ENCODE measurements at regions not wholly inside any gene's neighbourhood (a gene's known extent, or its start where the extent isn't known, plus 50 kb on each side); places are given as distances from the start of the nearest gene placed in this dataset.
"Not testable (repeated sequence)": the region's sequence is repeated elsewhere in the genome, so short reads cannot be mapped to it uniquely, and the experiment has no call there.

DNA sequence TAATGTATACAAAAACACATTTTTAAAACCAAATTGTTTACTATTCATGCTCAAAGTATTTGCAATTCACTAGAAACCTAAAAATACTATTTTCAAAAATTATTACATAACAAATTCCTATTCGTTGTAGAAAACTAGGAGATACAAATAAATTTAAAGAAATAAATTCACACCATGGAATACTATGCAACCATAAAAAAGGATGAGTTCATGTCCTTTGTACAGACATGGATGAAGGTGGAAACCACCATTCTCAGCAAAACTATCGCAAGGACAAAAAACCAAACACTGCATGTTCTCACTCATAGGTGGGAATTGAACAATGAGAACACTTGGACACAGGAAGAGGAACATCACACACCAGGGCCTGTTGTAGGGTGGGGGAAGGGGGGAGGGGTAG is 201.2 kb upstream of the MCHR2 start:
- DNase-seq; intact Hi-C loops (cut with DNase I); ATAC-seq: not testable (repeated sequence)

DNA sequence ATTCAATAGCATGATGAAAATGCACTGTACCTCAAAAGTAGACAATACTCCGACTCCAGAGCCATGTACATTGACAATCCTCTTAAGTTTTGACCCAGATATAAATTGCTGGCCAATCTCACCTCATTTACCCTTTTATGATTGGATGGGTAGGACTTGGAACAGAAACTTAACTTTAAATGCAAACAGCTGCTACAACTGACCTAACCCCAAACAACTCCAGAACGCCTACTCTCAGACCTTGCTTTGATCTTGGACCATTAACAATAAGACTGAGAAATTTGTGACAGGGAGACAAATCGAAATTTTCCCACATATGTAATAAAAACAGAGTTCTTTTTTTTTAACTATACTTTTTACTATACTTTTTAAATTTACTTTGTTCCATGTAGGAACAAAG is 200.5 kb upstream of the MCHR2 start:
- DNase-seq: no peak
- intact Hi-C loops (cut with DNase I): no loop called here
- no peak for ATAC-seq

DNA sequence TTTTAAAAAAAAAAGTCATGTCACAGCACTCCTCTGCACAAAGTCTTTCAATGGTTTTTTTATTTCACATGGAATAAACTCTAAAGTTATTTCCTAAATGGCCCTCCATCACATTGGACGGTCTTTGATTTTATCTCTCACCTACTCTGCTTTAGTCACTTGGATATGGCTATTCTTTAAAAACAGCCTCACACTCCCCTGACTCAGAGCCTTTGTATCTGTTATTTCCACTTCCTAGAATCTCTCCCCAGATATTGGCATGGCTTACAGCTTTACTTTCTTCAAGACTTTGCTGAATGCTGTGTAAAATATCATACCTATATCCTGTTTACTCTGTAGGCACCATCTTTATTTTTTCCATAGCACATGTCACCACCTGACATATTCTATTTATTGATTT is 194.7 kb upstream of the MCHR2 start:
- intact Hi-C loops (cut with DNase I): no loop called here
- ATAC-seq: no peak
- no peak for DNase-seq

DNA sequence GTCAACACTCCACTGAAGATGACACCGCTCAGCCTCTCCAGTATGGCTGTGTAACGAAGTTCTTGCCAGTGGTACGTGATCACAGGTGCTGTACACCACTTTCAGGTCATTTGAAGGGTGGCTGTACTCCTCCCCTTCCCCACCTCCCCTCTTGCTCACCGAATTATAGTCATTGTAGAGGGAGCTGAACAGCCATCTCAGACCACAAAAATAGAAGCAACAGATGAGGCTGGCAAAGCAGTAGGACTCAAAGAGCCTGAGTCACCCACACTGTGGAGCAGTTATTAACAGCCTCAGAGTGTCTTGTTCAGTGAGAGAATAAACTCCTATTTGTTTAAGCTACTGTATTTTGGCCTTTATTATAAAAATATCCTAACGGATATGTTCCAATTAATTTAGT is 192.5 kb upstream of the MCHR2 start:
- no peak for ATAC-seq
- intact Hi-C loops (cut with DNase I): no loop called here

DNA sequence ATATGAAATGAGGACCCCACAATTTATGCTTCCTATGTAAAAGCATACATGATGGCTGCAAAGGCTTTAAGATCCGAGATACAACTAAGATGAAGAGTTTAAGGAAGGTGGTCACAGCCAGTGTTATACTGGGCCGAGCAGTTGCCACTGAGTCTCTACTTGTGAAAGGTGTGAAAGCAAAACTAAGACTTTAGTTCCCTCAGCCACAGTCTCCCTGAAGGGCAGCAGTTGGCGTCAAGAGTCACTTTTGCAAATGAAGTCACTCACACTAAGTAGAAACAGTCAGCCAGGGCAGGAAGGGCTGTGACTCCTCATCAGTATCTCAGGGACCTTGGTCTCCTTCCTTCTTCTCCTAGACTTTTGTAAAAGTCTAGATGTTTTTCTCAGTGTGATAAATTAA is 191.6 kb upstream of the MCHR2 start:
- ATAC-seq (no peak), DNase-seq (no peak)
- intact Hi-C loops (cut with DNase I): no loop called here

More for the DNA sequence above, 192.5 kb upstream of the MCHR2 start:
- DNase-seq: no peak

DNA sequence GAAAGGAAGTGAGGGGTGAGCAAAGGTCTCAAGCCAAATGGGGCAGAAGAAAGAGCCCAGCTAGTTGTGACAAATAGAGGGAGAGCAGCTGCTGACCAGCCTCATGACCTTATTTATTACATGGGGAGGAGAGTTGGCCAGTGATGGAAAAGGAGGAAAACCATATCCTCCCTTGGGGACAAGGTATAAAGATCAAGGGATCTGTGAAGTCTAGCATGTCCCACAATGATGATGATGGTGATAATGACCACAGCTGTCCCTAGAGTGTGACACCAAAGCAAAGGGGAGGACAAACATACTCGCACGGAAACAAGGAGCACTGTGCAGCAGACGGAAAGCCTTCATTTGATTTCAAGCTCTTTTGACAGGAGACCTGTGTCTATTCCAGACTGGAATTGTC is 190.4 kb upstream of the MCHR2 start:
- ATAC-seq (no peak), DNase-seq (no peak)
- intact Hi-C loops (cut with DNase I): no loop called here

DNA sequence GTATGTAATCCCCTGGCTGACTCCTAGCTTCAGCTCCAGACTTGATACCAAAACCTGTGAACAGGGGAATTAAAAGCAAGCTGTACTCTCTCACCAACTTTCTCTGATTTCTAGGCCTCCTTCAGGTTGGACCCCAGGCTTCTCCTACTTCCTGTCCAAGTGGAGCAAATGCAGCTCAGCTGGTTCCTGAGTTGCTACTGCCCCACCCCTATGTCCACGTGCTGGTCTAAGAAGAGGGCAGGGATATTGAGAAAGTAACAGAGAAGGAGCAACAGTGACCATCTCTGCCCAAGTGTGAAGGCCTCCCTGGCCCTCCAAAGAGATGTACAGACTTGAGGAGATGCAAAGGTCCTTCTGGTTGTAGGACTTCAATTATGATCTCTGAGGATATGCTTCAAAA is 188.3 kb upstream of the MCHR2 start:
- DNase-seq: no peak
- no peak for ATAC-seq
- intact Hi-C loops (cut with DNase I): no loop called here

DNA sequence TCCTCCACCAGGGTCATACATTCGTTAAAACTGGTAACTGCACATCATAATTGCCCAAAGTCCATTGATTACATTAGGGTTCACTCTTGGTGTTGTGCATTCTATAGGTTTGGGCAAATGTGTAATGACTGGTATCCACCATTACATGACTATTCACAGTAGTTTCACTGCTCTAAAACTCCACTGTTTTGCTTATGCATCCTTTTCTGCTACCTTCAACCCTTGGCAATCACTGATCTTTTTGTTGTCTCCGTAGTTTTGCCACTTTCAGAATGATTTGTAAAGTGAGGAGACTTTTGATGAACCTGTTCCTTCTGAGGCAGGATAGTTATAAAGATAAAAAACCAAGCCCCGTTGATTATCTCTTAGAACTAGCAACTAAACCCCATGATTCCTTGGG is 187.3 kb upstream of the MCHR2 start:
- ATAC-seq (no peak), DNase-seq (no peak)
- intact Hi-C loops (cut with DNase I): no loop called here

DNA sequence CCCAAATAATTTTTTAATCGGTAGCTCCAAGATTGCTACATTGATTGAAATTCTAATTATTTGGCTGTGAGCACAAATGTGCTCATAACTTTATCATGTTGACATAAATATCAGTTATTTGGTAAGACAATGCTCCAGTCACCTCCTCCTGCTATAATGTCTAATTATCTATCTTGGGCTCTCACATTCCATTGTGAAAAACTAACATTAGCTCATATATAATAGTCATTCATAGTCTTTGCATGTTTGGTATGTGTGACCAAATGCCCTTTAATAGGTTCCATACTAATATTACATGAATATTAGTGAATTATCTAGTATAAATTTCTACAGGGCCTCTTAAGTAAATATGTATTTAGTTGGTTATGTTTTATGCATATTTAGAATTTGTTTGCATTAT is 185.6 kb upstream of the MCHR2 start:
- no peak for DNase-seq
- no peak for ATAC-seq
- intact Hi-C loops (cut with DNase I): no loop called here

DNA sequence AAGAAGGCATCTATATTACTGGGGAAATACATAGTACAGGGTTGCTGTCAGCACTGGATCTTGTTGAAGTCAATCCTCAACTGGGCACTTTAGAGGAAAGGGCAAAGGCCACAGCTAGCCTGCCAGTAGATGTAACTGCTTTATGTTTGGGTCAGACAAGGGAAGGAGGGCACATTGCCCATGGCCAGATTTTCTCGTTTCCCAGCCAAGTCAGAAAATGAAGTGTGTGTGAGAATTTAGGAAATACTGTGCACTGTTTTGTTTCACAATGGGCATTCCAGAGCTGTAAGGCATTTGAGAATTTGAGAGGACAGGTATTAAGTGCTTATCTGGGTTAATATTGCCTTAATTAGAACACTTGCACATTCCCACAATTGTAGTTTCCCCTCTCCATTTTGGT is 183.9 kb upstream of the MCHR2 start:
- no peak for DNase-seq
- intact Hi-C loops (cut with DNase I): no loop called here
- peak in 1 of 2 donors; percentile 45 for ATAC-seq

DNA sequence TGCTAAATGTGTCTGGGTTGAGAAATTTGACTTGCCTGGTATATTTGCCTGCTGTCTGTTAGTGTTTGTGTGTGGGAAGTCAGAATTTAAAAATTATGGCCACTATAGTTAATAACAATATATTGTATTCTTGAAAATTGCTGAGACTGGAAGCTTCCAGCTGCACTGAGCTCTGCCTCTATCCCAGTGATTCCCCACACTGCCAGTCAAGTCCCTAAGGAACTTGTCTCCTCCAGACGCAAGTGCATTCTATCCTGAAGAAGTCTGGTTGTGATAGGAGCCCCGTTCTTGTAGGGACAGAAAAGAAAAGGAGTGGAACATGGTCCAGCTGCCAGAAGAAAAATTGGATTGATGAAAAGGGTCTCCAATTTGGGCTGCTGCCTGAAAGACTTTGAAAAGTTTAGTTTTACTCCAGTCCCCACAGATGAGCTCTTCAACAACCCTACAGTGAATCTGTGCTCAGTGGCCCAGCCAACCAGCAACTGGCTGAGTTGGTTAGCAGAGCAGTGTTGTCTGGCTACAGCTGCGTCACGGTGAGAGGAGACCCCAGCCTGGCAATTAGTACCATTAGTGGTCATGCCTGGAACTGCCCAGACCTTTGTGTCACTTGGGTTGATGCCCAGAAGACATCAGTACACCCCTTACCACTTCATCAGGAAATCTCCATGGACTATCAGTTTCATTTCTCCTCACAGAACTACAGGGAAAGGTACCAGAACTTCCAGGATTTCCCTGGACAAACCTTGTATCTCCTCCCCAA is 183.1 kb upstream of the MCHR2 start:
- intact Hi-C loops (cut with DNase I): no loop called here
- DNase-seq: no peak
- peak in 1 of 2 donors; percentile 46 for ATAC-seq

DNA sequence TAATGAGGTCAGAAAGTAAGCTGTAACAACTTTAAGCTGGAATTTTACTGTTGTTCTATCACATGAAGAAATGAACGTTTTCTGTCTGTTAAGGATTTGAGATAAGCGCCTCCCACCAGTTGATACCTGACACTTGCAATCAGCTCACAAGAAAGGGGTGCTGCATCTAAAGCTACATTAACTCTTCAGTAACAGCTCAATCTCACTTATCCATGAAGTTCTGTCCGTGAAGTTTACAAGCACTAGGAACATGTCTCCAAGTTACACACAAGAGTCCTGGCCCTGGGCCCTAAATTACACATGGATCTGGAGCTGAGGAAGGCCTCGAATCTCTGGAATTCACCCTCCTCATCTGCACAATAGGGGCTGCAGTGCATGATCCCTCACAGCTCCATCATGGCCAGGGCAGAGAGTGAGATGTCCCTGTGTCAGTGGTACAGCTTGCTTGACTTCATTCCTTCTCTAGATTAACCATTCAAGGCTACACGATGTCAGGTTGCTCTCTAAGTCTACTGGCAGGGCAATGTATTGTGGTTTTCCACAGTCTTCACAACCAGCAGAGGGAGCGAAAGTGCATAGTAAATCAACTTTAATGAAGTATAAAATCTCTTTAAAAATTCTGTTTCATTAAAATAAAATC is 182.4 kb upstream of the MCHR2 start:
- intact Hi-C loops (cut with DNase I): no loop called here
- peak; percentile 16 to 72 for ATAC-seq

DNA sequence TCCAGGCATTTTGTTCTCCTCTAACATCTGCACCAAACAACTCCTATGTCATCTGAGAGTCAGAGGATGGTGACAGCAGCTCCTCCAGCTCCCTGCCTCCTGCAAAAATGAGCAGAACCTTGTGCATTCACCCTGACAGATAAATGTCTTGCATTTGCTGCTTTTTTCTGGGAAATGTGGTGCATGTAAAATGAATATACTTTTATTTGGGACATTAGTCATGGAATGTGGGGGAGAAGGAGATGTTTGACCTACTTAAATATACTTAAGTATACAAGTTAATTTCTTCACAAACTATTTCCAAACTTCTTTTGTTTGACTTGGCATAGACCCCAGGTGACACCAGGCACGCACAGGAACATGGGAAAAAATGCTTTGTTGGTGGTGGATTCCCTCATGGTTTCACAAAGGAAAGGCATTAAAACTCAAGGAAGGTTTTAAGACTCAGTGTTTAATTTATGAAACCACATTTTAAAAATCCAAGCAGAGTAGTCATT is 181.8 kb upstream of the MCHR2 start:
- ATAC-seq (peak; percentile 64 to 88), DNase-seq (no peak)
- intact Hi-C loops (cut with DNase I): no loop called here

More for the DNA sequence above, 182.4 kb upstream of the MCHR2 start:
- DNase-seq: no peak

DNA sequence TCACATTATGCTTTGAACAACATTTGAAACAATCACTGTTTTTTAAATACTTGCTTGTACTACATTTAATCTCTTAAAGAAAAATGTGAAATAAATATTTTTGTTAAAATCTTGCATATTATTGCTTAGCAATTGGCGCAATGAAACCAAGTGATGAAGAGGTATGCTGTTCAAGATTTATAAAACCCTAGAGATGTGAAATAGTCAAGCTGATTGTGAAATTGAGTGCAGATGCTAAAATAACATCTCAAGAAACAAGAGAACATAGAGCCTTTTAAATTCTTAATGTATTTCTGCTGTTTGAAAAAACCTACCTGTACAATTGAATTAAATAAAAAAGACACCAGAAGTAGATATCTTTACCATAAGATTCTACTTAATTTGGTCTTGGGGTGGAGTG is 179.2 kb upstream of the MCHR2 start:
- DNase-seq (no peak), ATAC-seq (no peak)
- intact Hi-C loops (cut with DNase I): no loop called here

DNA sequence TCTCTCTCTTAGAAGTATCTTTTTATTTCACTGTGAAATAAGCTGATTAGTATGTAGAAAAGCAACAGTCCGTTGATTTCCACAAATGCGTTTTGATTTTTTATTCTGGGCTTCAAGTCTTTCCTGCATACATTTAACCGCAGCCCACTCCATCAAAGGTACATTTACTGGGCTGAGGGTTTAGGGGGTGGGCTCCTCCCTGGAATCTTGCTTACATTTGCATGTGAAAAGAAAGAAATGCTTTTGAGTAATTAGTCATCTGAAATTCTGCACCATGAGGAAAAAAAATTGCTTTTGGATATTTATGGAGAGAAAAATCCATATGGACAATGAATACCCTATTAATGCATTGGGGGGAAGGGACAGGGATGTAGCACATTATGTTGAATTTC is 178.3 kb upstream of the MCHR2 start:
- no peak for ATAC-seq
- no peak for DNase-seq
- intact Hi-C loops (cut with DNase I): no loop called here

DNA sequence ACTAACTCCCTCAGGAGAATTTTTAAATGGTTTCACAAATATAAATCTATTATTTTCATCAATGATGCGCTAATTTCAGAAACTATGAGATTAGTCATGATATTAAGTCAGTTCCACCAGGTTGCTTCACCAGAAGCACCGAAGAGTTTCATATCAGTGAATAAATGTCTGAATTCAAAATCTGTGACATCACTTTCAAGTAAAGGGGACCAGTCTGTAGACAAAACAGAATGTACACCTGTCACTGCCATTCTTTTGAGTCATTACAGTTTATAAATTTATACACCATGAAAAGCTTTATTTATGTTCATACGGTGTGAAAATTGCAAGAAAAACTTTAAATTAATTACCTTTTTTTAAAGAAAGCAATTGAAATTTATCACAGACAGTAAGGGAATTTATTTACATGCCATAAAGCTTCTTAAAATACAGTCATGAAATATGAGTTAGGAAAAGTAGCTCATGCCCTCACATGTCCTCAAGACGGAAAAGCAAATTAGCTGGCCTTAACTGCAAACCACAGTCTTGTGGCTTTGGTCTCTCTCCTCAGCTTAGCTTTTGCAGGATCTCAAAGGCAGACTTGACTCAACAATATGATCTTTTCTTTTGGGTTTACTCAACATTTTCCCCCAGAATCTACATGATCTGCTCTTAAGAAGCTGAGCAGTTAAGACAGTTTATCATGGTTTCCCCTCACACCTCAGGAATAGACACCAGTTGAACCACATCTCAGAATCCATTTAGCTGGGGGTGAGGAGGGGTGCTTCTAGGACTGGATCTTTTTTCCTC is 177.7 kb upstream of the MCHR2 start:
- intact Hi-C loops (cut with DNase I): no loop called here
- no peak for ATAC-seq
- DNase-seq: no peak

DNA sequence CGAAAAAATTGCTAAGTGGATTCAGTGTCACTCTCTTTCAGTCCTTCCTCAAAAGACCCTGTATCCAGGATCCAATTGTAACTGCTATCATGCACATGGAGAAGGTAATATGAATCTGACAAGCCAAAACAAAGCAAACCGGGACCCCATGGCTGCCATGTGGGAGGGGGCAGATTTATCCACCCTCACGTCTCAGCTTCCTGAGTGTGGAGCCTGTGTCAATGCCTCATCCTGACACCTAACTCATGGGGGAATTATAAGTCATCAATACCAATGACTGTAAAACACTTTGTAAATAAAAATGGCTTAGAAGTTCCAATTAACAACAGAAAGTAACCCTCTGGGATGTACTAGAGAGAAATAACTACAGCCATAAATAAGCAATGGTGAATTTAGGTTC is 174.1 kb upstream of the MCHR2 start:
- no peak for ATAC-seq
- no peak for DNase-seq
- intact Hi-C loops (cut with DNase I): no loop called here

DNA sequence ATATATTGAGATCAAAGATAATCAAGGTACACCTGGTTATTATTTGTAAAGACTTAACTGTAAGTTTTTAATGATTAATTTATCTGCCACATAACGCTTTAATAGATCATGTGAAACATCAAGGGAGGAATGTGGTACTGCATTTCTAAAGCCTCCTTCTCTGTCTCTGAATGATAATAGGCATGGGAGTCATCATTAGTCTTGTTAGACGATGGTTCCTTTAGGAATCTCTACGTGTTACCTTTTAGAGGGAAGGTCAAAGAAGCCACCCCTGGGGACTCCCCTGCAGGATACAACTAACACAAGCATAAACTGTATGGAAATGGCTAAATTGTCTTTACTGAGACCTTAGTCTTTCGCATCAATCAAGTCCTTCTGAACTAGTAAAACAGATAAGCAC is 173.6 kb upstream of the MCHR2 start:
- no peak for DNase-seq
- intact Hi-C loops (cut with DNase I): no loop called here
- ATAC-seq: no peak

DNA sequence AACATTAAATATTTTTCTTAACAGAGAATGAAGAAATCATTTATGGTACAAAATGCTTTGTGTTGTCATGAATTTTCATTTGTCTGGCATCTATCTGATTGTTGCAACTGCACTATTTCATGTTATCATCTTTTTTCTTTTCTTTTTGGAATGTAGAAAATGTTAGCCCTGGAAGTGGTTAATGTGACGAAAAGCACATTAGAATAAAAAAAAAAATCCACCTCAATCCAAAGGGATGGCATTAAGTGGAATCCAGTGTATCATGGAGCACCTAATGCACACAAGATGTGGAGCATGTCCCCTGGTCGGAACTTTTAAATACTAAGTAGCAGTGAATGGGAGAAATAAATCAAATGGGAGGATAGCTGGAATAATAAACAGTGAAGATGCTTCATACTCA is 172.9 kb upstream of the MCHR2 start:
- ATAC-seq: no peak
- intact Hi-C loops (cut with DNase I): no loop called here
- DNase-seq: no peak

DNA sequence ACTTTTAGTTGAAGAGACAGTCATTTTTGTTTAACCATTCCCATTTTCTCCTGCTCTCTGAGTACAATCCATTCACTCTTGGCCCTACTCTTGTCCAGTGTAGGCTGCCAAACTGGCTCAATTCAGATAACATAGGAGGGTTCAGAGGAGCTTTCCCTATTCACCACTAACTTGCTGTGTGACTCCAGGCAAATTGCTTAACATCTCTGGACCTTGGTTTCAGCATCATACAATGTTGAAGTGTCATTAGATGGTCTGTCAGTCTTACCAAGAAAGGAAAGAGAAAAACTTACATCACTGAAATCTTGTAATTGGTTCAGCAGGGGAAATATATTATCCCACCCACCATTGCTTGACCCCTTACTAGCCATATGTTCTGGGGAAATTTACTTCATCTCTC is 171.4 kb upstream of the MCHR2 start:
- DNase-seq (no peak), ATAC-seq (no peak)
- intact Hi-C loops (cut with DNase I): no loop called here
